Medulla oblongata (tissue), 1 donor: ENCODE measurements at regions not wholly inside any gene's neighbourhood (a gene's known extent, or its start where the extent isn't known, plus 50 kb on each side); places are given as distances from the start of the nearest gene placed in this dataset.

ENCODE experiments used
- DNase-seq: peaks from one replicate; pipeline ENCODE4 v3.0.0-alpha.2; 2015; ENCODE audit errors: extremely low spot score

DNA sequence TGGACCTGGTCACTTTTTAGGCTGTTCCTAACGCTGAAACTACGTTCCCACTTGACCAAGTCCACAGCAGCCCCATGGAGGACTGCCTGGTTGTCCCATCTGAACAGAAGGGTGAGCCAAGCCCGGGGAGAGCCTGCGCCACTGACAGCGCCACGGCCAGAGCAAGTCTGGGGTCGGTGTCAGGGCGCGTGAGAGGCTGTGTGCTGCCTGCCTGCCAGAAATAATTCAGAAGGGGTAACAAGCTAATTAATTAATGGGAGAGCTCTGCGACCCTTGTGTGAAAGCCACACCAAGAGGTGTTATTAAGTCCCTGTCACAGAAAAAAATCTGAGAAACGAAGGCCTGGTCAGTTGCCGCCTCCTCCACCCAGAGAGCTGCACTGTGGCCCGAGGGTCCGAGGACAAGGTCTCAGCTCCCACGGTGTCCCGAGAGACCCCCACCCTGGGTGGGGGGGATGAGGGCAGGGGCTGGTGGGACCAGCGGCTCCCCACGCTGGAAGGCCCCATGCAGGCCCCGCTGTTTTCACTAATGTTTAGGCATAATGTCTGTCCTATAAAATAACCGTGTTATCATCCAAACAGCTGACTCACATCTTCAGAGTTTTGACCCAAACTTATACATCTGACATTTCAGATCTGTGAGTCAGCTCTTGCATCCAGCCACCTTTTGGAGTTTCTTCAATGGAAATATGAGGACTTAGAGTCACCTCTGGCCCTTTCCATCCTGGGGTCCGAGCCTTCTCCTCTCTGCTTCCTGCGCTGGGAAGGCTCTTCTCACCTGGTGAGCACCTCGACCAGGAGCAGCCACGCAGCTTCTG lies 58.5 kb downstream of the DLL1 start:
- DNase-seq = no peak

DNA sequence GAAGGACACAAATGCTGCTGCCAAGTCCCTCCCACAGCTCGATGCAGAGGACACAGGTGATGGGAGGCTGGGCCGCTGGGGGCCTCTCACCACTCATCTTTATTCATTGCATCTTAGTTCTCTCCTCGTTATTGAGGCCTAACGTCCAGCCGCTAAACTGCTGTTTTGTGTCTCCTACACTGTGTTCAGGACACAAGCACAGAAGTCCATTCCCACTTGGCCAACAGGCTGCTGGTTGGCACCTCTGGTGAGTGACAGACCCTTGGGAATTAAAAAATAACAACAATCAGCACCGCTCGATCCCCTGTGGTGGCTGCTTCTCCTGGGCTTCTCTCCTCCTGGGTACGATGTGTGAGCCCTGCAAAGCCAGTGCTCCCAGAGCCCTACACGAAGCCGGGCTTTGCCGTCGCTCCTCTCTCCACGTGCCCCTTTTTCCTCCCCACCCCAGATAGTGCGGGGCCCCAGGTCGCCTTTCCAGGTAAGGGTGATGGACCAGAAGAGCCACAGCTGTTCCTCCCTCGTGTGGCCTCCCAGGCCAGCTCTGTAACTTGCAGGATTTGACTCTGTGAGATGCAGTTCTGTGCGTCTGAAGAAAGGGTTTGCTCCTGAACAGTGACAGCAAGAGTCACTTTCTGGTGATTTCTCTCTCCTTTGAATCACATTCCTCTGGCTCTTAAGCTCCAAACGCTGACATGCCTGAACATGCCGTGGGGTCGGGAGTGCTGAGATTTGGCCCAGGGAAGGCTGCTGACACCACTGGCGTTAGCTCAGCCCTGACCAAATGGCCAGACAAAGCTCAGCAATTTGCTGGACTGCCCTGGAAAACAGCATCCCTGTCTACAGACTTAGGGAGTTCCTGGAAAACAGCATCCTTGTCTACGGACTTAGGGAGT lies 59.3 kb downstream of the DLL1 start:
- DNase-seq = no peak

DNA sequence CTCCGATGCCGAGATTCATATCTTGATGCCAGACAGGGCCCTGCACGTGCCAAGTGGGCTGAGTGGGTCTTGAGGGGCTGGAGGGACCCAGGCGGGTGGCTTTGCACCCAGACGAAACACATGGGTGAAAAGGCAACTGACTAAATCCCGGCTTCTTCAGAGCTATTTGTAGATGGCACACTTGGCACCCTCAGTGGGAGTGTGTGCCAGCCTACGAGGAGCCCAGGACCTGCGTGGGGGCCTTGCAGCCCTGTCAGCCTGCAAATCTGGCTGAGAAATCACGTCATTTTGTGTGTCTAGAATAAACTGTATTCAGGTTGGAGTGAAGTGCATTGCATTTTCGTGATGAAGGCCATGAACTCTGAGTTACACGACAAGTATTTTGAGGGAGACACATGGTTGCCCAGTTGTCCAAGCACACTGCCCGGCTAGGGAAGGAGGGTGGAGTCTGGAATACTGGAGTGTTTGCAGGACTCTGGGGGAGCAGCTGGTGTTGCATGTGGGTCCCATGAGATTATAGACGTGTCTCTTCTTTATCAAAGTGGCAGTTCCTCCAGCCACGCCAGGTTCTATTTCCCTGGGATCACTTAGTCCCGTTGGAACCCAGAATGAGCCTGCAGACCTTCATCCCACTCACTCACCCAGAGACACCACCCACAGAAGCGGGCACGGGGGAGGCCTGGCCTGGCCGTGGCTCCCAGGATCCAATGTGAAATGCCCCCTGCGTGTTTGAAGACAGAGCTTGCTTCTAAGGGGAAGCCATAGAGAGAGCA lies 60.2 kb downstream of the DLL1 start:
- no peak for DNase-seq

DNA sequence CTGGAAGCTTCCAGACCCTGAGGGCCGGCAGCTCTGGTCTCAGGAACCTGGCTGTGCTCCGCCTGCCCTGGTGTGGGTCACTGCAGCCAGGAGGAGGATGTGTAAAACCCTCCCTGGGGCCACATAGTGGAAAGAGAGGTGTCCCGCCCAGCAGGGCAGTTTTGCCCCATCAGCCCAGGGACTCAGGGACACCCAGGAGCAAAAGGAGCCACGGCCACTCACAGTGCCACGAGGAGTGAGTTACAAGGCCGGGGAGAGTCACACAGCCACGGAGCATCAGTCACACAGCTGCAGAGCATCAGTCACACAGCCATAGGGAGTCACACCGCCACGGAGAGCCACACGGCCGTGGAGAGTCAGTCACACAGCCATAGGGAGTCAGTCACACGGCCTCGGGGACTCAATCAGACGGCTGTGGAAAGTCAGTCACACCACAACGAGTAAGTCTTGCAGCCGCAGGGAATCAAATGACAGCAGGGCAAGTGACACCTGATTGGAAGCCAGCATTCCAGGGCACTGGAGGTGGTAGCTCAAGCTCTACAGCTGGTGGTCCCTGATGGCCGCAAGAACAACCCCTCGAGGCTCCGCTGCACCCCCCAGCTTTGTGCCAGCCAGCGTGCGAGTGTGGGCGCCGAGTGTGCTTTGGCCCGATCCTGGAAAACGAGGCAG lies 60.9 kb downstream of the DLL1 start:
- DNase-seq = no peak

DNA sequence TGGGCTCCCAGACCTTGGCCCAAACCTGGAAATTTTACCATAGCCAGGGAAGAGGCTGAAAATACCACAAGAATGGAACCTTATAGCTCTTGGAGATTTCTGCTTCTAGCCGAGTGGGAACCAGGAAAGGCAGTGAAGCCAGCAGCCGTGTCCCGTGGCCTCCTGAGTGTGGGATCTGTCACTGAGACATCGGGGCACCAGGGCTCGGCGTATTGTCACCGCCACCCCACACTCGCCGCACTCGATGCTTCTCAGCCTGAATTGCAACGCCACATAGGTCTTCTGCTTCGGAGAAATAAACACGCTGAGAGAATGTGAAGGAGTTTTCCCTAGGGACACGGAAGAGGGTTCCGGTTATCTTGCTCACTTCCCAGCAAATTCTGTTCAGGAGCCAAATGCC lies 61.5 kb downstream of the DLL1 start:
- DNase-seq = no peak

DNA sequence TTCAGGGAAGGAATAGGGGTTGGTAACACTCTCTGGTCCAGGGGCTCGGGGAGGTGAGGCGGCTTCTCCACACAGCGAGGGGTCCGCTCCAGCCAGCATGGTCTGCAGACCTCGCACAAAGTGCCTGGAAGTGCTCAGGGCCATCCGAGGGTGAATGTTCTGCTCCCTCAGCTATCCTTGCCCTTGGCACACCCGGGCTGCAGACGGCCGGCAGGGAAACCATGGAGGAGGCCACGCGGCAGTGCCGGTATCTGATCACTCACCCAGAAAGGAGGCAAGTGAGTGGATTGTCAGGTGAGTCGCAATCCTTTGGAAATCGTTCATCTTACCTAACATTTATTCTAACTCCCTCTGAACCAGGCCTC lies 62.0 kb downstream of the DLL1 start:
- no peak for DNase-seq

DNA sequence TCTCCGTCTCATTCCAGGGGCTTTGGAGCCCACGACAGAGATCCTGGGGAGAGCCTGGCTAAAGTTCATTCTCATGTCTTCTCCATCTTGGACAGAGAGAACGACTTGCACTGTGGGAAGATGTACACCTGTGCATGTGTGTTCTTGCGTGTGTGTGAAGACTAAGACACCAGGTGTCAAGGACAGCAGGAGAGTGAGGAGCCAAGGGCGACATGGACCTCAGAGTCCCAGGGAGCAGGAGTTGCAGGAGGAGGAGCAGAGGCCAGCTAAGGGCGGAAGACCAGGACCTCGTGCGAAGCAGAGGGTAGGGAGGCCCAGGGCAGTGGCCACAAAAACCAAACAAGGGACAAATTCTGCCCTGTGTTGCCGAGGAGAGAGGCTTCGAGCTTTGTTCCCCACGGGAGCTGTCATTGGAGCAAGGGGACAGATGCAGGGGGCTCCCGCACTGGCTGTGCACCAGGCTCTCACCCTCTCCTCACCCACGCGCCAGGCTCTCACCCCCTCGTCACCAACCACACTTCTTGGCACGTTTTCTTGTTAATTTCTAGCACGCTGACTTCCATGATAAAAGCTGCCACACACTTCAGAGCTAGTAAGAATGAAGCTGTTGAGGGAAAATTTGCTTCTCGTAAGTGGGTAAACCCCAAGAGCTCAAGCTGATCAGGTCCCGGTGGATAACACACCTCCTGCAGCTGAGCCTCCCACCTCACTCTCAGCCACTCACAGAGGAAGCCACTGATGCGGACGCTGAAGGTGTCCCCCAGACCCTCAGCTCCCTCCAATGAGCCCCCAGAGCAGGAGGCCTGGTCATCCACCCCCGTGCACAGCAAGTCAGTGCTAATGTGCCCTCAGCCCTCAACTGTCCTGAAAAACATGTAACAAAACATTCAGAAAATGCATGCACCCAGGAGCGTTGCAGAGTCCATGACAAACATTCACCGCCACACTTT lies 62.6 kb downstream of the DLL1 start:
- DNase-seq = no peak

DNA sequence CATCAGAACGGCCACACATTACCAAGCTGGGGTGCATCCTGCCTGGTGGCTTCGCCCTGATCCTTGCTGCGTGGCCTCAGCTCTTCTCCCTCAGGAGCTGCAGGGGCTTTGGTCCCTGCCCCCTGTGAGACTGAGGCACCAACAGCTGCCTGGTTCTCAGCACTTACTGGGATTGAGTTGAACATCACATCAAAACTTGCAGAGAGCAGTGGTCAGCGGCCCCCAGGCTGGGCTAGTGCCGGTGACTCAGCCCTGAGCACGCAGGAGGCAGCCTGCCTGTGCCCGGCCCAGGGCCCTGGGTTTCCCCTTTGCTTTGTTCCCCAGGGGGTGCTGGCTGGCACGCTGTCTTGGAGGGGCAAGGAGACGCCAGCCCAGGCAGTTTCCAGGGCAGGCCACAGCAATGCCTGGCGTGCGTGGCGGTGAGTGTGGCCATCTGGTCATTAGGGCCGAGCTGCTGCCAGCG lies 63.3 kb downstream of the DLL1 start:
- no peak for DNase-seq

DNA sequence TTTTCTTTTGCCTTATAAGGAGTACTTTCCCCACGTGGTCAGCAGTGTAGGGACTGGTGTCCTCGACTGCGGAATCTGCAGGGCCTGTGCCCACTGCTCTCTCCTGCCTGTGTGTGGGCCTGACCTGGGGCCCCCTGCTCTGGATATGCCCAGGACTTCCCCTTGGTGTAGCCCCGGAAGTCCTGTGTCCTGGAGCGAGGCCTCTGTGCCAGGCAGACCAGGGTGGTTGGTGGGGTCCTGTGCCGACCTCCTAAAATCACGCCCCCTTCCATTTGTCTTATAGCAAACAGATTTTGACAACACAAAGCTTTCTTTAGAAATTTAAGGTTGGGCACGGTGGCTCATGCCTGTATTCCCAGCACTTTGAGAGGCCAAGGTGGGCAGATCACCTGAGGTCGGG lies 64.2 kb downstream of the DLL1 start:
- DNase-seq = no peak

DNA sequence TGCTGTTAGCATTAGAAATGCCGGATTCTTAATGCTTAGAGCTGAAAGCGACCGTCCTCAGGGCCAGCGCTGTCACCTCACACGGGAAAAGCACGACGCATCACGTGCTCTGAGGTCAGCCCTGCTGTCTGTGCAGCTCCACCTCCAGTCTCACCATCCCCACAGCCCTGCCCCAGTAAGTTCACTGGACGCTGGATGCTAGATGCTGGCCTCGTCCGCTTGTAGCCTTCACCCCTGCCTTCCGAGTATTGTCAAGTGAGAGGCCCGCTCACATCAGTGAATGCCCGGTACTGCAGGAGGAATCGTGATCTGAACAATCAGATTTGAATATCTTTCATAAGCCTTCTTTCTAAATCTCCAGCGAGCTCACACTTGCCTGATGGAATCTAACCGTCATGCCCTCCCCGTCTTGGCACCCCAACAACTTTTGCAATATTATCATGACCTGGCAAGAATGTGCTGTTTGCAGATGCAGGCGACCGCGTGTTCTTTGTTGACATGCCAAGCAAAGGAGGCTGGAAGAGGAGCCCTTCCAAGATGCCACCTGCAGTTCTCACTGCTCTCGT lies 64.9 kb downstream of the DLL1 start:
- no peak for DNase-seq

DNA sequence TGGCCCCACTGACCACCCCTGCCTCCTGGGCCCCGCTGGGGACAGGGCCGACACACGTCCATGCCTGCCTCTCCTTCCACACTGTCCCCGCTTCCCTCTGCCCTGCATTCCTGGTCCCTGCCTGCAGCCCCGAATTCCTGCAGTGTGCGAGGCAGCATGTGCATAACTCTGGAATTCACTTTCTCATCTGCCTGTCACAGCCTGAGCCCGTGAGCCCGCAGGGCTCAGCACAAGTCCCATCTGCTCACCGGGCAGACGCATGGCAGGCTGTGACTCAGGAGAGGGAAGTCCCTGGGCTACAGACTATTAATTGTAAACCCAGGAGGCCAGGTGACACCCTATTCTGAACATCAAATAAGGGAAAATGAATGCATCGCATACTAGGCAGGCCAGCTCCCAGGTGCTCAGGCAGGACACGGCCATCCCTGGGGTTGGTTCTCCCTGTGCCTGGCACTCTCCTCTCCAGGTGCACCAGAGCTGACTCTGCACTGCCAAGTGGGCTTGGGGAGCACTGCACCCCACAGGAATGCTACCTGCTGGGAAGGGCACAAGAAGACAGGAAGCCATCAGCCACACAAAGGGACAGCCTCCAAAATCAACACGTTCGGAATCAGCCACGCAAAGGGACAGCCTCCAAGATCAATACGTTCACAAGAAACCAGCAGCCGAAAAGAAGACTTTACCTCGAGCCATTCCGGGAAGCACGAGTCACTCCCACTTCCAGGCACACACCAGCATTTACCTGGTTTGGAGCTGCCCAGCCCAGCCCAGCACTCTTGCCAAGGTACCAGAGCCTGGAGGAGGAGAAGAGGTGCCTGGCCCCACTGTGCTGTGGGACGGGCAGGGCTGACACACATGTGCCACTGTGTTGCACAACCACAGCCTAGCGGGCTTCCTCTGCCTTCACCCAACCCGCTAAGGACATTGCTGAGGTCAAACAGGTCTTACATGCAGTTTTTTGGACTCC lies 65.9 kb downstream of the DLL1 start:
- no peak for DNase-seq

DNA sequence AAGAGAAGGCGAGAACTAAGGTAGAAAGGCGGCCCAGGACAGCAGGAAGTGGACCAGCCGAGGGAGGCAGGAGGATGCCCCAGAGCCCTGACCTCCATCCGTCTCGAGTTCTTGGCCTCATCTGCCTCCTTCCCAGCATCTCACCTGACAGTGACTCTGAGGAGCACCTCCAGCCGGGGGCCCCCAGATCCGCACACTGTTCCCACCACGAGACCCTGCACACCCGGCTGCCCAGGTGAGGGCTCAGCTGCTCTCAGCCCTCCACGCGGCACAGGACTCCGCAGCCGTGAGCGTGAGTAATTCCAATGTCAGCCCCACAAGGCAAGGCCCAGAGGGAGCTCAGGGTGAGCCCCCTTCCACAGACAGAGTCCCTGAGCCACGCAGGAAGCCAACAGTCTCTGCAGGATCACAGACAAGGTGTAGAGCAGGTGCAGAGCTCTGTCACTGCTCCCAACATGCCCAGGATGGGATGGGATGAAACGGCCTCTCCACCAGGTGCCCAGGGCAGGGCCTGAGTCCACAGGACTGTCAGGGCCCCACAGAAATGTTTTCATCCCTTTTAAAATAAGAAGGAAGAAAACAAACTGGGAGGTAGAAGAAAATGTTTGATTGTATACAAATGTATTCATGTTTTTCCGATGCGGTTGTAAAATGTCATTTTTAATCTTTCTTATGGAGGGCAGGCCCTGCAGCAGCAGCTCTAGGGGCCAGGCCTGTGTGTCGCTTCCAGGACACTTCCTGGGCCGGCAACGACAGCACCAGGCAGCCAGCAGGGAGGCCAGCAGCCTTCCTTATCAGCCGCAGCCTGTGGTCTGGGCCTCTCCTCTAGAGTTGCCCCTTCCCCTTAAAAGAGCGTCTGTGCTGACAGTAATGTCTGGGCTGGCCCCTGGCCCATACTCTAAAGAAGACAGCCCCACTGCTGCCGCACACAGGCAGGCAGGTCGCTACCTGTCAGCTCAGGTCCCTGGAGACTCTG lies 66.9 kb downstream of the DLL1 start:
- no peak for DNase-seq

DNA sequence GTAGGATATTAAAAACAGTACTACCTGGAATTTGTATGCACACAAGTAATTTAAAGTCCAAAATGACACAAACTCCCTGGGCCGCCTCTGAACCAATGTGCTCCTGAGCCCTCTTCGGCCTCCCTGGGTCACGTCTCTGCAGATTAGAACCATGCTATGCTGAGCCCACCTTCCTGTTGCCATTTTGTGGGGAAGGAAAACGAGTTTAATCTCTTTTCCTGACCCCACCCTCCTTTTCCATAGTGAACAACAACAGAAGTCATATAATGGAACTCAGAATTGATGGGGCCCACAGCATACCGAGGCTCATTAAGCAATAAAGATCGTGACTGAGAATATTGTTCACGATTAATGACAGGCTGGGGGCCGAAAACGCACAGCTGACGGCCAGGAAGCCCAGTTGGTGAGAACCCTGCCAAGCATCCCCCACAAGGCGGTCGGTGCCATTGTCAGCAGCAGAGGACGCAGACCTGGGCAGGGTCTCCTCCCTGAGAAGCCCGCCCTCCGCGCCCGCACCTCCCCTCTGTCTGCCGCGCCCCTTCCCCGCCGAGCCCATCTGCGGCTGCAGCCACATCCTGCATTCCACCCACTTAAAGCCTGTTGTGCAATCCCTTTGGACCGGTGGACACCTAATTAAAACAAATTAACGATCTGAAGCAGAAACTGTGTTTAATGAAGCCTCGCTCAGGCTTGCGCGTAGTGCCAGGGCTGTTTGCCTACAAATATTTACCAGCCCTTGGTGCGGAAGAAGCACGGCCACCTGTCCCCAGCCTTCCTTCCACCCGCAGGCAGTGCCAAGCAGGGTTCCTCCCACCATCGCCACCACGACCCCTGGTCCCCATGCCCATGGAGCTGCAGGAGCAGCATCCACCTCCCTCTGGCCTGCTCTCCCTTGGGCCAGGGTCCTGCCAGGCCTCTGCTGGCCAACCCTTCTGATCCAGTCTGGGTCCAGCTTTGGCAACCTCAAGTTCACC lies 68.1 kb downstream of the DLL1 start:
- no peak for DNase-seq

DNA sequence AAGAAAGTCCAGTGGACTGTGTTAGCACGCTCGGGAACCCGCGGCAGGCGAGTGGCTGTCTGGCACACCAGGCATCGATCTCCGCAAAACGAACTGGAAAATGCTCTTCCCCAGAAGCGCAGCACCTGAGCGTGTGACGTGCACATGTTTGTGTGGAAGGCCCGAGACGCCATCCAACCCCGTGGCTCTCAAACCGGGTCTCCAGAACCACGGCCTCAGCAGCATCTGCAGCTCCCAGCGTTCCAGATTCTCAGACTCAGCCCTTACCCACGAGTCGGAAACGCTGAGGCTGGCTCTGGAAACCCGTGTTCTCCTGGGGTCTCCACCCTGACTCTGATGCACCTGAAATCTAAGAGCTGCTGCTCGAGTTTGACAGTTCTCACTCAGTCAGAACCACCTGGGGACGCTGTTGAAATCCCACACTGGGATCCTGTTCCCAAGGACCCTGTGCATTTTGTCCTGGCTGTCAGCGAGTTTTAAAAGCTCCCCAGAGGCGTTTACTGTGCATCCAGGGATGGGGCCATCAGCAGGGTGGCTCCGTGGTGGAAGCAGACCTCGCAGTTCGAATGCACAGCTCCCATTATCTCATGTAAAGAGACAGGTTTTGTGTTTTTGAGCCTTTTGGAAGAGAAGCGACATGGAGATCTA lies 69.0 kb downstream of the DLL1 start:
- DNase-seq = no peak

DNA sequence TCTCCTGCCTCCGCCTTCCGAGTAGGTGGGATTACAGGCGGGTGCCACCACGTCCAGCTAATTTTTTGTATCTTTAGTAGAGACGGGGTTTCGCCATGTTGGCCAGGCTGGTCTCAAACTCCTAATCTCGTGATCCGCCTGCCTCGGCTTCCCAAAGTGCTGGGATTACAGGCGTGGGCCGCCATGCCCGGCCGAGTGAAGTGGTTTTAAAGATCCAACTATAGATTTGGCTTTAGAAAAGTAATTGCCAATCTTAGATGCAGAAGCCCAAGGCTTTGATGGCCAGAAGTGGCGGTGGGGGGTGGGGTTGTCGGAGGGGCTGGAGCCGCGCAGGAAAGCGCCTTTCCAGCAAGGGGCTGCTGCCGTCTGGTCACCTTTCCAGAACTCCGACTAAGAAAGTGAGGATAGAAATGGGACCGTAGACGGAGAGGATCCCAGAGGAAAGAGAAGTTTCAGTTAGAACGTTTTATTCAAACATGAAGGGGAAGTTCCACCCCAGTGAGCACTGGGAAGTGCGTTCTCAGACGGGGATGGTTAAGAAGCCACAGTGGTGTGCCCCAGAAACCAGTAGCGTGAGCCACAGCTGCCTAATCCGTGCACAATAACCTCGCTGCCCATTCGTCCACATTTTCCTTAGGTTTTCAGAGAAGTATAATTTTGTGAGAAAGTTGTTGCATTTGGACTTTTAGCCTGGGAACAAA lies 69.7 kb downstream of the DLL1 start:
- DNase-seq = no peak
